GM12874 (cell line): ENCODE measurements at regions not wholly inside any gene's neighbourhood (a gene's known extent, or its start where the extent isn't known, plus 50 kb on each side); places are given as distances from the start of the nearest gene placed in this dataset.

Source experiments
- TF ChIP-seq, protein P1 (sequence below): IDR thresholded peaks from 2 replicates; pipeline ENCODE4 v1.5.1; 2011; ENCODE audit warnings: low read depth, mild to moderate bottlenecking, control low read depth, low read length, moderate library complexity; ENCODE audit not compliant: insufficient read depth

DNA sequence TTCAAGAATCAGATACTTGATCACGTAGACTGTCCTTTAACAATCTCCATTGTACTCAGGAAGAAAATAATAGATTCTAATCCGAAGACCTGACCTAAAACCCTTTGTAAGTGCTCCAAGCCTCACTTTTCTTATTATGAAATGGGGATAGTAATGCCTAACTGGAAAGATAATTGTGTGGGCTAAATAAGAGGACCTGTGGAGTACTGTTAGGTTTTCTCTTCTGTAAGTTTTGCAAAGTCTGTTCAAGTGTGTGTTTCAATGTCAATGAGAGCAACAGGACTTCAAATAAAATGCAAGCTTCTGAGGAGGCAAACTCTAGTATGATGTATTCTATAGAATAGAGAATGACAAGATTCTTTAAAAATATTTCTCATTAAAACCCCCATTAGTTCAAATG lies 348.6 kb downstream of the USP25 start:
- TF ChIP-seq, protein P1, sequence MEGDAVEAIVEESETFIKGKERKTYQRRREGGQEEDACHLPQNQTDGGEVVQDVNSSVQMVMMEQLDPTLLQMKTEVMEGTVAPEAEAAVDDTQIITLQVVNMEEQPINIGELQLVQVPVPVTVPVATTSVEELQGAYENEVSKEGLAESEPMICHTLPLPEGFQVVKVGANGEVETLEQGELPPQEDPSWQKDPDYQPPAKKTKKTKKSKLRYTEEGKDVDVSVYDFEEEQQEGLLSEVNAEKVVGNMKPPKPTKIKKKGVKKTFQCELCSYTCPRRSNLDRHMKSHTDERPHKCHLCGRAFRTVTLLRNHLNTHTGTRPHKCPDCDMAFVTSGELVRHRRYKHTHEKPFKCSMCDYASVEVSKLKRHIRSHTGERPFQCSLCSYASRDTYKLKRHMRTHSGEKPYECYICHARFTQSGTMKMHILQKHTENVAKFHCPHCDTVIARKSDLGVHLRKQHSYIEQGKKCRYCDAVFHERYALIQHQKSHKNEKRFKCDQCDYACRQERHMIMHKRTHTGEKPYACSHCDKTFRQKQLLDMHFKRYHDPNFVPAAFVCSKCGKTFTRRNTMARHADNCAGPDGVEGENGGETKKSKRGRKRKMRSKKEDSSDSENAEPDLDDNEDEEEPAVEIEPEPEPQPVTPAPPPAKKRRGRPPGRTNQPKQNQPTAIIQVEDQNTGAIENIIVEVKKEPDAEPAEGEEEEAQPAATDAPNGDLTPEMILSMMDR: no peak

DNA sequence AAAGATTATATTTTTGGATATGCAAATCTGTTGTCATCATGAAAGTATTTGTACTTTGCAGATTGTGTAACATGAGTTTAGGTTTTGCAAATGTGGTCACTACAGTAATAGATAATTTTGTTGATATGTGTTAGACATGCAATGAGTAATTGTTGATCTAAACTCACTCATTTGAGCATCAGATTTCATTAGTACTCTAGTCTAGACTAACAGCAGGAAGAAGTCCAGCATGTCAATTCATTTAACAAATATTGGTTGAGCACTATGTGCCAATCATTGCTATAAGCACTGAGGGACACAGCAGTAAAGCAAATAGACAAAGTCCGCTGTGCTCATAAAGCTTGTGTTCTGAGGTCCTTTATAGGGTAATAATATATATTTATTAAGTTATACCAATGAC lies 350.0 kb downstream of the USP25 start:
- TF ChIP-seq, protein P1: no peak

DNA sequence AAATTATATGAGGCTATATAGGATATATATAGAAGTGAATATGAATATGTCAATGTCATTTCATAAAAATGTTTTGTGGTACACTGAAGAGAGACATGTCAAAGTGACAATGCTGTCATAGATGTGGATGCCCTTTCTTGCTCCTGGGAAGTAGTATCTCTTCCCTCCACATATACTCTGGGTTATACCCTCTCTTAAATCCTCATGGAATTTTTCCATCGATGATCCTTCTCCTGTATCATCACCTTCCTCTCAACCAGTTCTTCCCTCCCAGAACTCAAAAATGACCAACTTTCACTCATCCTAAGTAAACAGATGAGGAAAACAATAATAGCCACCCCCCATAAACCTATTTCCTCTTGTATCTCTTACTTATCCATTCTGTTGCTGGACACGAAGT lies 351.5 kb downstream of the USP25 start:
- TF ChIP-seq, protein P1: no peak

DNA sequence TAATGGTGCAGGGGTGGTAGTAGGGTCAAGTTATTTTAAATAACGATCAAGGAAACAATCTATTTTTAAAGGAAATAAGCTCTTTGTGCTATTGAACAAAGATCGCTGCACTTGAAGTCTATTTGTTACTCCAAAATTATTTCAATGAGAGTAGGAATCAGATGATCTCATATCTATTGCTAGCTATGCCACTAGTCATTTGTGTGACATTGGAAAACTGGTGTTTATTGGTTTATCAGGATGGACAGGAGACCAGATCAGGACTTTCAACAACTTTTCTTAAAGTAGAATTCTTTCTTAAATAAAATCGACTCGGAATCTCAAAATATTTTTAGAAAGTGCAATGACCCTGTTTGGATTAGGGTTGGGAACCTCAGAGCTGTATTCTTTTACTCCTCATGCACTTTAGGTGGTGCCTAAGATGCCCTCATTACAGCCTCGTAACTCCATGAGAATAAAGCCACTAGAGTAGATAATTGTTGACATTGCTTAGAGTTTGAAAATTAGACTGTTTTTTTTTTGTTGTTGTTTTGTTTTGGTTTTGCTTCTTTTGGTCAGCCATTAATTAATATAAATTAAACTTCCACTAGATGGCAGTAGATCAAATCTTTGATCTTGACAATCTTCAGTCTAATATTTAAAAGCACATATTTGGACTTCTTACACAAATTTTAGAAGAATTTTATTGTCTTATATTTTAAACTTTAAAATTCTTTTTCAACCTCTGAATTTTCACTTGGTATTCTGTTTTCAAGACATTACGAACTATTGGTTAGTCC lies 352.4 kb downstream of the USP25 start:
- TF ChIP-seq, protein P1: no peak

DNA sequence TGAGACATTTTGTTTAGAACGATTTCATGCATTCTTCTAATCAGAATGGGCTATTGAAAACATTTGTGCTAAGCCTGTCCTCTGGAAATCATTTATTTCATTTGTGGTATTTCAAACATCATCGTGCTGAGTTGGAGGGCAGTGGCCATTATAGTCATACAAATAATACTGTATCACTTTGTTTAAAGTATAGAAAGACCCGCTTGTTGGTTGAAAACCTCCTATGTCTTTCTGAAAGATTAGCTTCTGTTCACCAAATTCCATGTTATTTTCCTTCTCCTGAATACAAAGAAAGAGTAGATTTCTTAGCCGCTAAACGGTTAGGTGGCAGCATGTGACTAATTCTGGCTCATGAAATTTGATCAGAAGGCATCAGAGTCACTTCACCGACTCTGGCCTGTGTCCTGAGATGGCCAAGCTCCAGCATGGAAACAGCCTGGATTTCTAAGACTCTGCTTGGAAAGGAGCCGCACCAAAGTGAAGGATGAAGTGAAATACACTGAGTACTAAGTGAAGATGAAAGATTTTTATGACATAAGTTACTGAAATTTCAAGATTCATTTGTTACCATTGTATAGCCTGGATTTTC lies 355.1 kb downstream of the USP25 start:
- TF ChIP-seq, protein P1: no peak

DNA sequence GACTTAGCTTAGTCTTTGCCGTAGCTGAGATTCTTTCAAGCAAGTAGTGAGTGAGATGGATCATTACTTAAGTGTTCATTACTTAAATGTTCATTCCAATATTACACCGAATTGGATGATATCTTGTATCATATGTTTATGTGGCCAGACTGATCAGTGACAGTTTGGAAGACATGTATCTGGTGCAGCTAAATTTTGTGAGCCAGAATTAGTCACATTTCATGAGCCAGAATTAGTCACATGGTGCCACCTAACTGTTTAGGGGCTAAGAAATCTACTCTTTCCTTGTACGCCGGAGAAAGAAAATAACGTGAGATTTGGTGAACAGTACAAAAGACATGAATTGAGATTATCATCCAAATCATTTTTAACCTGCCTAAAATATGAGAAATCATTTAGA lies 355.6 kb downstream of the USP25 start:
- TF ChIP-seq, protein P1: no peak

DNA sequence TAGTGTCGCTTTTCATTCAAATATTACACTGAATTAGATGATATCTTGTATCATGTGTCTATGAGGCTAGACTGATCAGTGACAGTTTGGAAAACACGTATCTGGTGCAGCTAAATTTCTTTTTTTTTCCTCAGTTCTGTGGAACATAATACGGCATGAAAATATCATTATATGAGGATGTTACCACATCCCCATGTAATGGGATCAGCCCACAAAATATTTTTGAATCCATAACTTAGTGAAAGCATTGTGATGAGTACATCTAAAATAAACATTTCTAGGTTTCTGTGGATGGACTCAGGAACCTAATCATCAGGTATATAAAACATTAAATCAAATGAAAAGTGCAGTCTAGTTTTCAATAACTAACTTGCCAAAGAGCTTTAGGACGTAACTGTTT lies 356.3 kb downstream of the USP25 start:
- TF ChIP-seq, protein P1: no peak
